HEK293 (cell line): ENCODE measurements at regions not wholly inside any gene's neighbourhood (a gene's known extent, or its start where the extent isn't known, plus 50 kb on each side); places are given as distances from the start of the nearest gene placed in this dataset.

Experiments
- GLI2 ChIP-seq: fragments of 450-650 bp; formaldehyde crosslinking; IDR thresholded peaks from 2 replicates; pipeline ENCODE4; 2017; ENCODE audit warnings: missing biosample characterization, missing genetic modification characterization, low read depth, borderline replicate concordance
- ZNF221 ChIP-seq: fragments of 450-650 bp; formaldehyde crosslinking; IDR thresholded peaks from 2 replicates; pipeline ENCODE4 v1.5.1; 2017; ENCODE audit warnings: missing biosample characterization, missing genetic modification characterization, borderline replicate concordance
- ZNF239 ChIP-seq: fragments of 450-650 bp; formaldehyde crosslinking; IDR thresholded peaks from 2 replicates; pipeline ENCODE4 v1.5.1; 2016; ENCODE audit warnings: missing biosample characterization, missing genetic modification characterization
- ZNF292 ChIP-seq: fragments of 450-650 bp; formaldehyde crosslinking; IDR thresholded peaks from 2 replicates; pipeline ENCODE4 v1.5.1; 2016; ENCODE audit warnings: low read depth, missing biosample characterization, missing genetic modification characterization, borderline replicate concordance
- ZSCAN30 ChIP-seq: fragments of 450-650 bp; IDR thresholded peaks from 2 replicates; pipeline ENCODE4 v1.5.1; 2018; ENCODE audit warnings: missing biosample characterization, mild to moderate bottlenecking, missing genetic modification characterization, moderate library complexity
- TF ChIP-seq, protein P1 (sequence below): fragments of 450-650 bp; formaldehyde crosslinking; IDR thresholded peaks from 2 replicates; pipeline ENCODE4 v1.5.1; 2016; ENCODE audit warnings: missing biosample characterization, missing genetic modification characterization, borderline replicate concordance
- TF ChIP-seq, protein P2 (sequence below): fragments of 450-650 bp; formaldehyde crosslinking; IDR thresholded peaks from 2 replicates; pipeline ENCODE4 v1.5.1; 2016; ENCODE audit warnings: missing biosample characterization, missing genetic modification characterization
- TF ChIP-seq, protein P3 (sequence below): fragments of 450-650 bp; formaldehyde crosslinking; conservative IDR thresholded peaks from 2 replicates; pipeline ENCODE4 v1.5.1; 2016; ENCODE audit warnings: low read depth, missing biosample characterization, missing genetic modification characterization
- TF ChIP-seq, protein P4 (sequence below): fragments of 450-650 bp; formaldehyde crosslinking; IDR thresholded peaks from 2 replicates; pipeline ENCODE4 v1.5.1; 2016; ENCODE audit warnings: missing biosample characterization, missing genetic modification characterization
- TF ChIP-seq, protein P5 (sequence below): IDR thresholded peaks from 2 replicates; pipeline ENCODE4 v1.6.1; 2011; ENCODE audit warnings: mild to moderate bottlenecking, low read depth, low read length, borderline replicate concordance

DNA sequence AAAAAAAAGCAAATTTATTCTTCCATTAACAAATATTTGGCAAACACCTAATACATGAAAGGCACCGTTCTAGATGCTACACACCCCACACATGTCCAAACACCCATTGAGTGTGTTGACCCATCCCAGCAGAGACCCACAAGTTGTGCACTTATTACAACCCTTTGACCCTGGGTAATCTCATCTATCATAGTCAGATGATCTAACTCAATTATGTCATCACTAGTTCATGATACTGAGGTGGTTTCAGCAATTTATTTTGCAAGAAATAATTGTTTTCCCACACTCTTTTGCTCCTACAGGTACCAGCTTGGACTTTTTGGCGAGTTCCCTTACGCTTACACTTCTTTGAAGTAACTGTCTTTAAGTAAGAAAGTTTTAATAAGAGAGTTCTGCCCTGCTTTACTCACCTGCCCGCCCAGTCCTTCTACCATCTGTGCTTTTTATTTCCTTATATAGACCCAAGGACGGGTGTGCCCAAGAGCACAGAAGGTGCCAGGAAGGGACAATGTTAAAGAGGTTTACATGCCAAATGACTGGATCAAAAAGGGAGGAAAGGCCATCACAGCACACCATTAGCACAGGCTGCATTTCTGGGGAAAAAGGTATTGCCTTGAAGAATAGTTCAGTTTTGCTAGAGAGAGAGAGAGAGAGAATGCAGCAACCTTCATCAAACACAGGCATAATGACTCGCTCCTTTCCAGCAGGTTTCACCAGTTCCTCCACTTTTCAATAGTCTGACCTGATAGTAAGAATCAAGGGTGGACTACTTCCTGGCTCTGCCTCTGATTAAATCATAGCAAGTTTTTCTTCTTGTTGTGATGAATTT lies 54.5 kb upstream of the ATP11B start:
- TF ChIP-seq, protein P1, sequence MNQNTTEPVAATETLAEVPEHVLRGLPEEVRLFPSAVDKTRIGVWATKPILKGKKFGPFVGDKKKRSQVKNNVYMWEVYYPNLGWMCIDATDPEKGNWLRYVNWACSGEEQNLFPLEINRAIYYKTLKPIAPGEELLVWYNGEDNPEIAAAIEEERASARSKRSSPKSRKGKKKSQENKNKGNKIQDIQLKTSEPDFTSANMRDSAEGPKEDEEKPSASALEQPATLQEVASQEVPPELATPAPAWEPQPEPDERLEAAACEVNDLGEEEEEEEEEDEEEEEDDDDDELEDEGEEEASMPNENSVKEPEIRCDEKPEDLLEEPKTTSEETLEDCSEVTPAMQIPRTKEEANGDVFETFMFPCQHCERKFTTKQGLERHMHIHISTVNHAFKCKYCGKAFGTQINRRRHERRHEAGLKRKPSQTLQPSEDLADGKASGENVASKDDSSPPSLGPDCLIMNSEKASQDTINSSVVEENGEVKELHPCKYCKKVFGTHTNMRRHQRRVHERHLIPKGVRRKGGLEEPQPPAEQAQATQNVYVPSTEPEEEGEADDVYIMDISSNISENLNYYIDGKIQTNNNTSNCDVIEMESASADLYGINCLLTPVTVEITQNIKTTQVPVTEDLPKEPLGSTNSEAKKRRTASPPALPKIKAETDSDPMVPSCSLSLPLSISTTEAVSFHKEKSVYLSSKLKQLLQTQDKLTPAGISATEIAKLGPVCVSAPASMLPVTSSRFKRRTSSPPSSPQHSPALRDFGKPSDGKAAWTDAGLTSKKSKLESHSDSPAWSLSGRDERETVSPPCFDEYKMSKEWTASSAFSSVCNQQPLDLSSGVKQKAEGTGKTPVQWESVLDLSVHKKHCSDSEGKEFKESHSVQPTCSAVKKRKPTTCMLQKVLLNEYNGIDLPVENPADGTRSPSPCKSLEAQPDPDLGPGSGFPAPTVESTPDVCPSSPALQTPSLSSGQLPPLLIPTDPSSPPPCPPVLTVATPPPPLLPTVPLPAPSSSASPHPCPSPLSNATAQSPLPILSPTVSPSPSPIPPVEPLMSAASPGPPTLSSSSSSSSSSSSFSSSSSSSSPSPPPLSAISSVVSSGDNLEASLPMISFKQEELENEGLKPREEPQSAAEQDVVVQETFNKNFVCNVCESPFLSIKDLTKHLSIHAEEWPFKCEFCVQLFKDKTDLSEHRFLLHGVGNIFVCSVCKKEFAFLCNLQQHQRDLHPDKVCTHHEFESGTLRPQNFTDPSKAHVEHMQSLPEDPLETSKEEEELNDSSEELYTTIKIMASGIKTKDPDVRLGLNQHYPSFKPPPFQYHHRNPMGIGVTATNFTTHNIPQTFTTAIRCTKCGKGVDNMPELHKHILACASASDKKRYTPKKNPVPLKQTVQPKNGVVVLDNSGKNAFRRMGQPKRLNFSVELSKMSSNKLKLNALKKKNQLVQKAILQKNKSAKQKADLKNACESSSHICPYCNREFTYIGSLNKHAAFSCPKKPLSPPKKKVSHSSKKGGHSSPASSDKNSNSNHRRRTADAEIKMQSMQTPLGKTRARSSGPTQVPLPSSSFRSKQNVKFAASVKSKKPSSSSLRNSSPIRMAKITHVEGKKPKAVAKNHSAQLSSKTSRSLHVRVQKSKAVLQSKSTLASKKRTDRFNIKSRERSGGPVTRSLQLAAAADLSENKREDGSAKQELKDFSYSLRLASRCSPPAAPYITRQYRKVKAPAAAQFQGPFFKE (tag by site-specific recombination): no peak
- TF ChIP-seq ZSCAN30 (tag by site-specific recombination) (no peak), ZNF239 (no peak), GLI2 (tag by site-specific recombination) (no peak), ZNF292 (tag by site-specific recombination) (no peak), ZNF221 (tag by site-specific recombination) (no peak)
- TF ChIP-seq, protein P2, sequence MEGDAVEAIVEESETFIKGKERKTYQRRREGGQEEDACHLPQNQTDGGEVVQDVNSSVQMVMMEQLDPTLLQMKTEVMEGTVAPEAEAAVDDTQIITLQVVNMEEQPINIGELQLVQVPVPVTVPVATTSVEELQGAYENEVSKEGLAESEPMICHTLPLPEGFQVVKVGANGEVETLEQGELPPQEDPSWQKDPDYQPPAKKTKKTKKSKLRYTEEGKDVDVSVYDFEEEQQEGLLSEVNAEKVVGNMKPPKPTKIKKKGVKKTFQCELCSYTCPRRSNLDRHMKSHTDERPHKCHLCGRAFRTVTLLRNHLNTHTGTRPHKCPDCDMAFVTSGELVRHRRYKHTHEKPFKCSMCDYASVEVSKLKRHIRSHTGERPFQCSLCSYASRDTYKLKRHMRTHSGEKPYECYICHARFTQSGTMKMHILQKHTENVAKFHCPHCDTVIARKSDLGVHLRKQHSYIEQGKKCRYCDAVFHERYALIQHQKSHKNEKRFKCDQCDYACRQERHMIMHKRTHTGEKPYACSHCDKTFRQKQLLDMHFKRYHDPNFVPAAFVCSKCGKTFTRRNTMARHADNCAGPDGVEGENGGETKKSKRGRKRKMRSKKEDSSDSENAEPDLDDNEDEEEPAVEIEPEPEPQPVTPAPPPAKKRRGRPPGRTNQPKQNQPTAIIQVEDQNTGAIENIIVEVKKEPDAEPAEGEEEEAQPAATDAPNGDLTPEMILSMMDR (tag by site-specific recombination): no peak
- TF ChIP-seq, protein P3, sequence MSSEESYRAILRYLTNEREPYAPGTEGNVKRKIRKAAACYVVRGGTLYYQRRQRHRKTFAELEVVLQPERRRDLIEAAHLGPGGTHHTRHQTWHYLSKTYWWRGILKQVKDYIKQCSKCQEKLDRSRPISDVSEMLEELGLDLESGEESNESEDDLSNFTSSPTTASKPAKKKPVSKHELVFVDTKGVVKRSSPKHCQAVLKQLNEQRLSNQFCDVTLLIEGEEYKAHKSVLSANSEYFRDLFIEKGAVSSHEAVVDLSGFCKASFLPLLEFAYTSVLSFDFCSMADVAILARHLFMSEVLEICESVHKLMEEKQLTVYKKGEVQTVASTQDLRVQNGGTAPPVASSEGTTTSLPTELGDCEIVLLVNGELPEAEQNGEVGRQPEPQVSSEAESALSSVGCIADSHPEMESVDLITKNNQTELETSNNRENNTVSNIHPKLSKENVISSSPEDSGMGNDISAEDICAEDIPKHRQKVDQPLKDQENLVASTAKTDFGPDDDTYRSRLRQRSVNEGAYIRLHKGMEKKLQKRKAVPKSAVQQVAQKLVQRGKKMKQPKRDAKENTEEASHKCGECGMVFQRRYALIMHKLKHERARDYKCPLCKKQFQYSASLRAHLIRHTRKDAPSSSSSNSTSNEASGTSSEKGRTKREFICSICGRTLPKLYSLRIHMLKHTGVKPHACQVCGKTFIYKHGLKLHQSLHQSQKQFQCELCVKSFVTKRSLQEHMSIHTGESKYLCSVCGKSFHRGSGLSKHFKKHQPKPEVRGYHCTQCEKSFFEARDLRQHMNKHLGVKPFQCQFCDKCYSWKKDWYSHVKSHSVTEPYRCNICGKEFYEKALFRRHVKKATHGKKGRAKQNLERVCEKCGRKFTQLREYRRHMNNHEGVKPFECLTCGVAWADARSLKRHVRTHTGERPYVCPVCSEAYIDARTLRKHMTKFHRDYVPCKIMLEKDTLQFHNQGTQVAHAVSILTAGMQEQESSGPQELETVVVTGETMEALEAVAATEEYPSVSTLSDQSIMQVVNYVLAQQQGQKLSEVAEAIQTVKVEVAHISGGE (tag by site-specific recombination): no peak
- TF ChIP-seq, protein P4, sequence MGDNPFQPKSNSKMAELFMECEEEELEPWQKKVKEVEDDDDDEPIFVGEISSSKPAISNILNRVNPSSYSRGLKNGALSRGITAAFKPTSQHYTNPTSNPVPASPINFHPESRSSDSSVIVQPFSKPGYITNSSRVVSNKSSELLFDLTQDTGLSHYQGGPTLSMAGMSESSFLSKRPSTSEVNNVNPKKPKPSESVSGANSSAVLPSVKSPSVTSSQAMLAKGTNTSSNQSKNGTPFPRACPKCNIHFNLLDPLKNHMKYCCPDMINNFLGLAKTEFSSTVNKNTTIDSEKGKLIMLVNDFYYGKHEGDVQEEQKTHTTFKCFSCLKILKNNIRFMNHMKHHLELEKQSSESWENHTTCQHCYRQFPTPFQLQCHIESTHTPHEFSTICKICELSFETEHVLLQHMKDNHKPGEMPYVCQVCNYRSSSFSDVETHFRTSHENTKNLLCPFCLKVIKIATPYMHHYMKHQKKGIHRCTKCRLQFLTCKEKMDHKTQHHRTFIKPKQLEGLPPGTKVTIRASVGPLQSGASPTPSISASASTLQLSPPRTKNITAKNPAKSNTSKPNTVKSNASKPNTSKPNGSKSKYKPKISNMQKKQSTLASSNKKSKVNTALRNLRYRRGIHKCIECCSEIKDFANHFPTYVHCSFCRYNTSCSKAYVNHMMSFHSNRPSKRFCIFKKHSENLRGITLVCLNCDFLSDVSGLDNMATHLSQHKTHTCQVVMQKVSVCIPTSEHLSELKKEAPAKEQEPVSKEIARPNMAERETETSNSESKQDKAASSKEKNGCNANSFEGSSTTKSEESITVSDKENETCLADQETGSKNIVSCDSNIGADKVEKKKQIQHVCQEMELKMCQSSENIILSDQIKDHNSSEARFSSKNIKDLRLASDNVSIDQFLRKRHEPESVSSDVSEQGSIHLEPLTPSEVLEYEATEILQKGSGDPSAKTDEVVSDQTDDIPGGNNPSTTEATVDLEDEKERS (tag by site-specific recombination): no peak
- TF ChIP-seq, protein P5, sequence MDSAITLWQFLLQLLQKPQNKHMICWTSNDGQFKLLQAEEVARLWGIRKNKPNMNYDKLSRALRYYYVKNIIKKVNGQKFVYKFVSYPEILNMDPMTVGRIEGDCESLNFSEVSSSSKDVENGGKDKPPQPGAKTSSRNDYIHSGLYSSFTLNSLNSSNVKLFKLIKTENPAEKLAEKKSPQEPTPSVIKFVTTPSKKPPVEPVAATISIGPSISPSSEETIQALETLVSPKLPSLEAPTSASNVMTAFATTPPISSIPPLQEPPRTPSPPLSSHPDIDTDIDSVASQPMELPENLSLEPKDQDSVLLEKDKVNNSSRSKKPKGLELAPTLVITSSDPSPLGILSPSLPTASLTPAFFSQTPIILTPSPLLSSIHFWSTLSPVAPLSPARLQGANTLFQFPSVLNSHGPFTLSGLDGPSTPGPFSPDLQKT: no peak
